HepG2 (cell line): ENCODE measurements at regions not wholly inside any gene's neighbourhood (a gene's known extent, or its start where the extent isn't known, plus 50 kb on each side); places are given as distances from the start of the nearest gene placed in this dataset.

Source experiments
- CBX2 ChIP-seq, 2 experiments: fragments of 200-600 bp in 1 of 2; sonication (generic); formaldehyde crosslinking in 1 of 2; IDR thresholded peaks; 2 replicates each; pipeline versions ENCODE4 v1.7.0 to v1.8.1; 2018 to 2022; ENCODE audit warnings: low read depth in 2 of 2, low read length in 1 of 2, mild to moderate bottlenecking in 1 of 2, missing genetic modification reagents in 1 of 2
- FOXM1 ChIP-seq: sonication (generic); formaldehyde crosslinking; IDR thresholded peaks from 2 replicates; pipeline ENCODE4 v1.5.0; 2020; ENCODE audit warnings: missing genetic modification reagents
- MYC ChIP-seq: sonication (generic); formaldehyde crosslinking; IDR thresholded peaks from 2 replicates; pipeline ENCODE4 v1.9.0; 2021; ENCODE audit warnings: missing genetic modification reagents, borderline replicate concordance
- RFX5 ChIP-seq: IDR thresholded peaks from 2 replicates; pipeline ENCODE4 v1.6.1; 2011; ENCODE audit warnings: low read depth, low read length, improper control_type of control experiment
- TAF1 ChIP-seq: sonication (generic); formaldehyde crosslinking; IDR thresholded peaks from 2 replicates; pipeline ENCODE4 v1.4.0; 2020; ENCODE audit warnings: missing genetic modification reagents
- TOPORS ChIP-seq: sonication (generic); formaldehyde crosslinking; IDR thresholded peaks from 2 replicates; pipeline ENCODE4 v1.8.0; 2023; ENCODE audit warnings: mild to moderate bottlenecking, missing genetic modification reagents
- ZFX ChIP-seq: sonication (generic); formaldehyde crosslinking; IDR thresholded peaks from 2 replicates; pipeline ENCODE4 v1.4.0; 2020; ENCODE audit warnings: mild to moderate bottlenecking, low read depth, missing genetic modification reagents, moderate library complexity

DNA sequence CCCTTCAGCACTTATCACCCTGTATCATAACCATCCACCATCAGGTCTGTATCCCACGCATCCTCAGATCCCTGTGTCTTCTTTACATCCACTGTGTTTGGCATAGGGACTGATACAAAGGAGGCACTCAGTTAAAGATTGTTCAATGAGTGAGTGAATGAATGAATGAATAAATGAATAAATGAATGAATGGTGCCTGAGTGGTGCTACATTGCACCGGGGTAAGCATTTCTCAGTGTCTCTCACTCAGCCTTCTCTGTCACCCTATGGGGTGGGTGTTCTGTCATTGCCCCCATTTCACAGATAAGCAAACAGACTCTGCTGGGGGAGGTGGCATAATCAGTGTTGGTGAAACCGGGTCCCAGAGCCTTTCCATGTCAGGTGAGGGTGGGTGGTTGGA lies 56.6 kb upstream of the ID3 start:
- no peak for TF ChIP-seq RFX5
- TF ChIP-seq TOPORS (CRISPR knock-in tag) = no peak
- no peak for TF ChIP-seq ZFX (CRISPR knock-in tag)
- no peak for TF ChIP-seq MYC
- TF ChIP-seq FOXM1 = no peak
- no peak for TF ChIP-seq TAF1 (CRISPR knock-in tag)
- TF ChIP-seq CBX2 (IDR thresholded peaks at IDR 0.05; ENCODE audit: low read depth, low read length) = no peak
- TF ChIP-seq CBX2 (CRISPR knock-in tag; IDR thresholded peaks at IDR 0.05; ENCODE audit: low read depth) = no peak
